ENCODE measurements at regions not wholly inside any gene's neighbourhood (a gene's known extent, or its start where the extent isn't known, plus 50 kb on each side); places are given as distances from the start of the nearest gene placed in this dataset.
A peak's percentile ranks its signal among the peaks of the same experiment; 100 is the strongest.

GRCh38 chr5:40037713-40038112 lies 612.9 kb upstream of the DAB2 start:
- DNase-seq: no peak

DNA sequence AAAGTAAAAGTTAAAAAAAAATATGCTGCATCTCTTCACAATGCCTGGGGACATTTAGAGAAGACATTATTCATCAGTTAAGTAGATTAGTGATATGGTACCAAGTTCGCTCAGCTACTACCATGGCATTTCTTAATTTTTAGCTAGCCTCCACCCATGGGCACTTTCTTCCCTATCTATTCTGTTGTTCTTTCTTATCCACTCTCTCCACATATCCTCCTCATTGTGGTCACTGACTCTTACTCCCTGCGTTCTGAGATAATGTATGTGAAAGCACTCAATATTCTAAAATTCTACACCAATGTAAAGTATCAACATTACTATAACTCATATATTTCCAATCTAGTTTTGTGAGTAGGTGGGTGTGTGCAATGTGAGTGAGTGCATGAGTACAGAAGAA lies 609.7 kb upstream of the DAB2 start:
- no peak for DNase-seq

GRCh38 chr5:40033411-40033810 lies 608.6 kb upstream of the DAB2 start:
- peak in 1 of 5 donors; percentile 13 for DNase-seq

DNA sequence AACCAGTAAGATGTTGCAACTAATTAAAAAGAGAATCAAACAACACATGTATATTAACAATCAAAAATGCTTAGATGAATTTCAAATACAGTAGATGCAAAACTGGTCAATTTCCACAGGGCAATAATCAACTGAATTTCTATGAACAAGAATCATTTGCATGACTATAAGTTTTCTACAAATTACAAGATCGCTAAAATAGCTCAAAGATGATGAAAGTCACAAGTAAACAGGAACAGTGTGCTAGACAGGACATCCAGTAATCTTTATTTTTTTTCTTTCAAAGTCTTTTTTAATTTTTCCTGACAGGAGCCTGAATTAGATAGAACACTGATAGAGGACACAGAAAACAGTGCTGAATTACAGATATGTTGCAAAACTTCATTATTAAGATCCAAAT lies 608.2 kb upstream of the DAB2 start:
- no peak for DNase-seq

- DNase-seq: no peak
Observed at GRCh38 chr5:40030661-40031060, 605.9 kb upstream of the DAB2 start.

DNA sequence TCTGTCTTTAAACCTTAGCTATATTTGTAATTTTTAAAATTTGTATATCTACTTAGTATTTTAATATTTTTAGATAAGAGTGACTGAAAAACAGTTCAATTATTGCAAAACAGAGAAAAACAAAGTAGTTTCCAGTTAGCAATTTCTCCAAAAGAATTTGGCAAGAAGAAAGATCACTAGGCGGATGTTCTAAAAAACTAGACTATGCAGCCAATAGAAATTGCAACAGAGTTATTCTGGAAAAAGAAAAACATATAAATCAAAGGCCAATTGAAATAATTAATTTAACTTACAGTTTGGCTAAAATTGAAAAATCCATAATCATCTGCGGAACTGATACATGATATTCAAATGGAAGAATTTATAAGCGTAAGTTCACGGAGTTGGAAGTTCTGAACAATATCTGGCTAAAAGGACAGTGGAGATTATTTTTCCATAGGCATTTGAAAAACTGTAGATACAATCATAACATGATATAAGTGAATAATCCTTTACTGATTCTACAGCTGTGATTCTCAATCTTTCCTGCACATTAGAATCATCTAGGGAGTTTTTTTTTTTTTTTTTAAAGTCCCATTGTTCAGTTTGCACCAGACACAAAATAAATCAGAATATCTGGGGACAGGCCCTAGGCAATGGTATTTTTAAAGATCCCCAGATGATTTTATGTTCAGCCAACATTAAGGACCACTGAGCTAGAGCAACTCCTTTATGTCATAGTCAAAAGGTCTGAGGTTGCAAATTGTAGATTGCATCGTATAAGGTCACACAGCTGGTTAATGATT lies 605.1 kb upstream of the DAB2 start:
- DNase-seq: no peak

GRCh38 chr5:40027400-40027799 lies 602.6 kb upstream of the DAB2 start:
- no peak for DNase-seq

DNA sequence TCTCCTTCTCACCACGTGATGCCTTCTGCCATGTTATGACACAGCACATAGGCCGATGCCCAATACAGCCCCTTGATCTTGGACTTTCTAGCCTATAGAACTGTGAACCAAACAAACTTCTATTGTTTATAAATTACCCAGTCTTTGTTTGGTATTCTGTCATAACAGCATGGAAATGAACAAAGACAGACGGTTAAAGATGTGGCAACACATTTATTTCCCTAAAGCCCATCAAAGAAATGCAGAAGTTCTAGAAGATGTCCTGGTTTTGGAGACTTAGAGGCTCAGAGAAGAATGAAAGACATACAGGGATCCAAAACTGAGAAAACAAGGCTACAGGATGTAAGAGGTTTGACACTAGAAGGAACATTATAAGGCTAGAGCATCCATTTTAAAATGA lies 600.8 kb upstream of the DAB2 start:
- no peak for DNase-seq

DNA sequence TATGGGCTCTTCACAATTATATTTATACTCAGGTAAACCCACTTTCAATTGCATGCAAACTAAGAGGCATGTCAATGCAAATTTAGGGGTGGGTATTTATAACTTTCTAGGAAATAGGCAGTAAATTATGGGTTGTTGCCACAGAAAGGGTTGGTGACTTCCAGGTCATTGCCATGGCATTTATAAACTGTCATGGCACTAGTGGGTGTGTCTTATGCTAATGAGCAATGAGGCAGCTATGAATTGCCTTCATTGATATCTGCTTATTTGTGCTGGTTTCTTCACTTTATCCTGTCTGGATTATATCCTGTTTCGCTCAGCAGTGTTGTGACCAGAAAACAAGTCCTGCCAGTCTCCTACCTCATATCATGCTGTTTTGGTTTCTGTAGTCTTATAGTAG lies 597.3 kb upstream of the DAB2 start:
- DNase-seq: no peak

- no peak for DNase-seq
Observed at GRCh38 chr5:40021007-40021406, 596.2 kb upstream of the DAB2 start.

DNA sequence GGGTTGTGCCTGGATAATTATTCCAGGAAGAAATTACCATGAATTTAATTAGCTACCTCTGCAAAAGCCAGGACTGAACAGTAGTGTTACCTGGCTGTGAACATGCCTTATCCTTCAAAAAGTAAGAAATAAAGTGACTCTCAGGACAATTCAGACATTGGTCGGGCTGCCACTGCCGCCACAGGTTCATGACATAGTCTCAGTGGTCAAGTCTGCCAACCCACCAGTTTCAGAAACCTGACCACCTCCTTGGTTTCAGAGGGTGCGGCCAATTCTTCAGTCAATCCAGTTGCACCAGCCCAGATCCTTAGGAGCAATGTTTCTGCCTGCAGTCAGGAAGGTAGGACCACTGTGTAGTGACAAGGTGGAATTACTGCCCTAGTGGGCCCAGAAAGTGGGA lies 593.1 kb upstream of the DAB2 start:
- no peak for DNase-seq

GRCh38 chr5:40017135-40017534 lies 592.4 kb upstream of the DAB2 start:
- DNase-seq: no peak

GRCh38 chr5:40010436-40010835 lies 585.7 kb upstream of the DAB2 start:
- DNase-seq: no peak

GRCh38 chr5:40006260-40006659 lies 581.5 kb upstream of the DAB2 start:
- DNase-seq: no peak

GRCh38 chr5:40001796-40002195 lies 577.0 kb upstream of the DAB2 start:
- no peak for DNase-seq

GRCh38 chr5:39998518-39998917 lies 573.7 kb upstream of the DAB2 start:
- no peak for DNase-seq

- no peak for DNase-seq
Observed at GRCh38 chr5:39995990-39996389, 571.2 kb upstream of the DAB2 start.

- no peak for DNase-seq
Observed at GRCh38 chr5:39992617-39993202, 567.9 kb upstream of the DAB2 start.

DNA sequence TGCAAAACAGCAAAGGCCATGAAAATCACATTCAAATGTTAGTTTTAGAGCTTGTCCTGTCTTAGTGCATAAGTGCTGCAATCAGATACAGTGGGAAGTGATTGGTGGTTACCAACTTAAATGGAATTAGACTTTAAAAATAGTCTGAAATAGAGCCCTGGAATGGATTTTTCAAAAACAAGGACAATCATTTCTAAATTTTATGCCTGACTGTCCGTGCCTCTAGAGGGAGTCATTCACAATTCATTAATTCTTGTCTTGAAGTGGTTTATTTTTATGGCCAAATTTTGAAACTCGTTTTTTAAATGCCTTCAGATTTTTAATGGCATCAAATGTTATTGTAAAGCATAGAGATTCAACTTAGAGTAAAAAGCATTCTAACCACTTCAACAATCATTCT lies 561.8 kb upstream of the DAB2 start:
- DNase-seq: no peak

- DNase-seq: no peak
Observed at GRCh38 chr5:39980056-39980455, 555.3 kb upstream of the DAB2 start.

GRCh38 chr5:39977066-39977655 lies 552.4 kb upstream of the DAB2 start:
- no peak for DNase-seq

DNA sequence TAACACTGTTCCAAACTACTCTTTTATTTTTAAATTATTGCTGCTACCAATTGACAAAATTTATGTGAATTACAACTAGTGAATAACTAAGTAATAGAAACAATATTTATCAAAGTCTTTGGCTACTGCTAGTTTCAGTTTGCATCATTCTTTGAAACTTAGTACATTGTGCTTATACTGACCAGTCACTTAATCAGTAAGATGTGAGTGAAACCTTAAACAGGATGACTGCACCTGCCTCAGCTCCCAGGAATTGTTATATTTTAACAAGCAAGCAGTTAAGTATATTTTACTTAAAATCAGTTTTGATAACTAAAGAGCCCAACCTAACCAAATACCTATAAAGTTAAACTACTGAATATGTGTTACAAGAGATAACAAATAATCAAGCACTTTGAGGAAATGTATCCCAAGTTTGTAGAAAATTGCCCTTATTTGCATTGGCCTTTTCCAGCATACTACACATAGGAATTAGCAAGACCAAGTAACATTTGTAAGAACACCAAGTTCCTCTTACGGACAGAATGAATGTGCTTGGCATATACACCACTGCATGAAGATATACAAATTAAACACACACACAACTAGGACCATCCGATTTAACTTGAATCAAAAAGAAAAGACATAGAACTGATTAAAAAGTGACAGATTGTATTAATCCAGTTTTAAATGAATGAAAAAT lies 545.5 kb upstream of the DAB2 start:
- no peak for DNase-seq

GRCh38 chr5:39968381-39968780 lies 543.6 kb upstream of the DAB2 start:
- no peak for DNase-seq

- DNase-seq: no peak
Observed at GRCh38 chr5:39955156-39955555, 530.4 kb upstream of the DAB2 start.

Measured in T-helper 1 cell (primary cell).